Posterior cingulate gyrus (tissue), 11 donors: ENCODE measurements at regions not wholly inside any gene's neighbourhood (a gene's known extent, or its start where the extent isn't known, plus 50 kb on each side); places are given as distances from the start of the nearest gene placed in this dataset.

ENCODE experiments used
- DNase-seq, 10 donors: peaks; one replicate each; pipeline versions ENCODE4 v3.0.0 to v3.0.0-alpha.2; 2020 to 2021; ENCODE audit warnings: mixed read lengths in 3 of 10
- intact Hi-C: fragments of 100-400 bp; cut with DNase I; formaldehyde crosslinking; loops from one replicate; pipeline ENCODE4 v1.15.1; 2023

DNA sequence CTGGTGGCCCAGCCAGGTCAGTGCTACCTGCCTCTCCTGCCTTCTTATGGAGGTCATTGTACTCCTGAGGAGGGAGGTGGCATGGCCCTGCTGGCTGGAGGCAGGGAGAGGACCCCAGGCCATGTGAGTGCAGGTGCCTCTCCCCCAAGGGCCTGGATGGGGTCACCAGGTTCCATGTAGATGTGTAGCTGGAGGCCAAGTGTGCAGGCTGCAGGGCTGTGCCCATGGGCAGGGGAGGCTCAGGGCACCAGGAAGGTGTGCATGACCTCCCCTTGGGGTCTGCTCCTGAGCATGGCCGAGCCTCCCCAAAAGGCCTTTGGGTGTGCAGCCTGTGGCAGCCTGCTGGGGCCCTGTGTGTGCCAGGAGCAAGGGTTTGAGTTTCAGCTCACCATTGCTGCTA lies 128.1 kb upstream of the HDAC4 start:
- peak in 4 of 10 donors; percentile 14 to 56 (median 36) for DNase-seq
- intact Hi-C loops: no loop called here

DNA sequence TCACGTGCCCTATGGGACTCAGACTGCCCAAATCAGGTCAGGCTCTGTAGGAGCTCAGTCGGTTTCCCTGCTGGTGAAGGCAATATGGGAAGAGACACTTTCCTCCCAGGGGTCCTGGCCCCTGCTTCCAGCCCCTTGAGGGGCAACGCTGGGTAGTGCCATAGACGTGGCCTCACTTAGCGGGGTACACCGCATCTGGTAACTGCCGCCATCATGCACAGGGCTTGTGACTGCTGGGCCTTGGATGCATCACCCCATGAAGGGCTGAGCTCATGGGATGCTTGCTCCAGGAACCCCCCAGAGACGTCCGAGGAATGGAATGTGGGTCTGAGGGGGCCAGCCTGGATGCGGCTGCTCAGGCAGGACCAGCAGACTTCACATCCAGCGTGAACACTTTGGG lies 127.3 kb upstream of the HDAC4 start:
- peak in 4 of 10 donors; percentile 11 to 48 (median 36) for DNase-seq
- intact Hi-C loops: no loop called here

DNA sequence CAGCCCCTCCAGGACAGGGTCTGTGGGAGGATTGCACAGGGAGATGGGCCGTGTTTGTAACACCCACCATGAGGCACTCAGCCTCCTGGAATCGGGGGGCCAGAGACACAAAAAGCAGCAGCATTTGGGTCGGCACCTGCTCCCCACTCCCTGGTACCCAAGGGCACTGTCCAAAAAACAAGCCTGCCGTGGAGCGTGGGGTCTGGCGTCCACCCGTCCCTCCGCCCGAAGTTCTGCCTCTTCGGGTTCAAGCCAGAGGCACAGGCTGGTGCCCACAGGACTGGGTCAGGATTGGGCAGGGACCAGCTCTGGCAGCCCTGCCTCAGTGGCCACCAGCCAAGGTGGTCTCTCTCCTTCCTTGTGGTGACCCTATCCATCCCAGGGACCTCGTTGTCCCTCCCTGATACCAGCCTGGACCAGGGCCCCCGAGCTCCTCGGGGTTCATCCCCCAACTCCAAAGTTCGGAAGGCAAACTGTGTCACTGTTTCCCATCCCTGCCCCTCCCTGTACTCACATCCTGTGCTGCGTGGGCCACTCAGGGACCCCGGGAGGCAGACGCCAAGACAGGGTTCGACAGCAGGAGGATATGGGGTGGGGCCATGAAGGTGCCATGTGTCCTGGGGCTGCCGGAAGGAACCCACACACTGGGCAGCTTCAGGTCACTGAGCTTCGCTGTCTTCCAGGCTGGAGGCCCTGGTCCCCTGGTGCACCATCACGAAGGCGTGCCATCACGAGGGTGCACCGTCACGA lies 126.0 kb upstream of the HDAC4 start:
- intact Hi-C loops: no loop called here

DNA sequence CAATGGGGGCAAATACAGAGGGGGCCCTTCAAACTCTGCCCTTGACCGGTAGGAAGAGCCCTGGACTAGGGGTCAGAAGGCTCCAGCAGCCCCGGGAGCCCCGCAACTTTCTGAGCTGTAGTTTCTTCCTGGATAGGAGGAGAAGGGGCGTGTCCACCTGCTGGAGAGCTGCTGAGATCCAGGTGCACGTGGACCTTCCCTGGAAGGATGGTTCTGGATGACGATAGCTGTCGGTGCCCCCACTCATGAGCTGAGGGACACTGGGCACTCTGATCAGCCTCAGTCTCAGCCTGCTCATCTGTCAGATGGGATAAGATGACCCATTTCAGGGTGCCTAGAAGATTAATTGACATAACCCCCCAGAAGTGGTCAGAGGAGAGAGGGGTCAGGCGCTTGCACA lies 125.2 kb upstream of the HDAC4 start:
- intact Hi-C loops: no loop called here
- peak in 2 of 10 donors; percentile 44 to 53 for DNase-seq

More for the DNA sequence above, 126.0 kb upstream of the HDAC4 start:
- DNase-seq: peak in 4 of 10 donors; percentile 6 to 67 (median 56)

DNA sequence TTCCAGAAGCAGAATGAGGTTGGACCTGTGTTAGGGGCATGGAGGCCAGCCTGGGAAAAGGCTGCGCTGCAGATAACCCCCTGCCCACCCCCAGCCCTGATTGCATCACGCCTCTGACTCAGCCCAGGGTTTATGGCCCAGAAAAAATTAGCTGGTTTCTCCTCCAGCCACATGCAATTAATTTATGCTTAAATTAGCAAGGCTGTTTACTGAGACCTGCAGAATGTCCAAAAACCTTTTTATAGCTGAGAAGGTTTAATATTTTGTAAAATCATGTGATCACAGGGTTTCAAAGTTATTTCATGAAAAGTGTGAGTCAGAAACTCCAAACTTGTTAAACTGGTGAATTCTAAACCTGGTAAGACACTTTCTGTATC lies 123.1 kb upstream of the HDAC4 start:
- no peak for DNase-seq
- intact Hi-C loops: no loop called here

DNA sequence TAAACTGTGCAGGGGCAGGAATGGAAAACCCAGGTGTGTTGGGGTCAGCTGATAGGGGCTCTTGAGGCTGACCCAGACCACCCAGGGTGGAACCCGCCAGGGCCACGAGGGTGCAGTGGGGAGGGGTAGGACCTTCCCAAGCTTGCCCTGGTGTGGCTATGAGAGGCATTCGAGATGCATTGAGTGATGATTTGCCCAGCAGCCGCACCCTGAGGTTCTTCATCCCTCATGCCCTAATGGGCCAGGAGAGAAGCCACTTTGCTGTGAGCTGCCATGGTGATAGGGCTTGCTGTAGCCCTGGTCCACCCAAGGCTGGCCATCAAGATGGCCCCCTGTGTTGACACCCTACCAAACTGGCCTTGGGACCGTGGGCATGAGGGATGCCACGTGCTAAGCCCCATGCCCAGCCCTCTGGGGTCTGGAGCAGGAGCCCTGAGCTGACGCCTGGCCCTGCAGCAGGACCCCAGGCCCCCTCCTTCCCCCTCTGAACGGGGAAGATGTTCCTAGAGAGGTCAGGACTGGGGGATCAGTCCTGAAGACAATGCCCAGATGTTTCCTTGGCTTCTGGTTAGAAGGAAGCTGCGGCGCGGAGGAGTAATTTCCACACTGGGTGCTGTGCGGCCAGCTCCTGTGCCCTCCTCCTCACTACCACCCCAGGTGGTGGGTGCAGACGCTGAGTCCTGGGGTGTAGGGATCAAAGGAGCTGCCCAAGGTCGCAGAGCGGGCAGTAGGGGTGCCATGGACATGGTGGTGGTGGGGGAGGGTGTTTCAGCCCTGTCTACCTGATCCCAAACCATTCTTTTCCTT lies 122.5 kb upstream of the HDAC4 start:
- intact Hi-C loops: no loop called here
- peak in 4 of 10 donors; percentile 10 to 69 (median 38) for DNase-seq

DNA sequence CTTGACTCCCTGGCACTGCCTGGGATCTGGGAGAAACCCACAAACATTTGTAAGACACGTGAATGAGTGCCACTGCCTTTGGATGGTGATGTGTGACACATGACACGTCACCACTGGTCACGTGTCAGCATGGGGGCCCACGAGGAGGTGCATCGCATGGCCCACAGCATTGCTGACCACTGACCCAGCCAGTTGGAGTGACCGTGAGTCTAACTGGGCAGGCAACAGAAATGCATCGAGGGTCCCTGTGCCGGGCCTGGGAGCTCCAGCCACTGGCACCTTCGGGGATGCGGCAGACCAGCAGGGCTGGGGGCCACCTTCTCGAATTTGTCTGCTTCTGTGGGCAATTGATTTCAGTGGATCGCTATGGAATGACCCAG lies 121.9 kb upstream of the HDAC4 start:
- DNase-seq: peak in 4 of 10 donors; percentile 7 to 64 (median 52)
- intact Hi-C loops: no loop called here

DNA sequence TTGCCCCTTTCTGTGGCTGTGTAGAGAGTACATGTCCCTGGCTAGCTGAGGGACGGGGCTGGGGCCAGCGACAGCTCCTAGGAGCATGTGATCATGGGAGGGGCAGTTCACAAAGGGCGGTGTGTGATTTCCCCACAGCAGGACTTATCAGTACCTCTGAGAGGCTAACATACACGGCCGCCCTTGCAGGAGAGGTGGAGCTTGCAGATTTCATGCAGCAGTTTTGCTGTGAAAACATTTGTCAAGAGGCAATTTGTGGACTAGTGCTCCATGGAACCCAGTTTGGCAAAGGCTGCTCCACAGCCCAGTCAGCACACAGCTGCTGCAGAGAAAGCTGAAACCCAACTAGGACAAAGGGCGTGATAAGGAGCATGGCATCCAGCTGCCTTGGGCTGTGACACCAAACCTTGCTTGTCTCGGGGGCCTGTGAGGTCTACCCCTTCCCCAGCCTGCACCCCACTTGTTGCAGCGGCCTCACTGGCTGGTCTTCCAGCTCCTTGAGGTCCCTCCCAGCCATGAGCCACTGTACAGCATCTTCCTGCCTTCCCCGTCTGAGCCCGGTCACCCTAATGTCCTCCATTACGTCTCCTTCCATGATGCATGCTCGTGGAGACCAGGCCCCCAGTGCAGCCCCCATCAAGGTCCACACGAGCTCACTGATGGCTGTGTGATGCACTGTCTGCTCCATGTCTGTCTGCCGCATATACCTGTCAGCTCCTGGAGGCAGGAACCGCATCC lies 121.4 kb upstream of the HDAC4 start:
- intact Hi-C loops: no loop called here
- peak in 4 of 10 donors; percentile 2 to 66 (median 40) for DNase-seq

DNA sequence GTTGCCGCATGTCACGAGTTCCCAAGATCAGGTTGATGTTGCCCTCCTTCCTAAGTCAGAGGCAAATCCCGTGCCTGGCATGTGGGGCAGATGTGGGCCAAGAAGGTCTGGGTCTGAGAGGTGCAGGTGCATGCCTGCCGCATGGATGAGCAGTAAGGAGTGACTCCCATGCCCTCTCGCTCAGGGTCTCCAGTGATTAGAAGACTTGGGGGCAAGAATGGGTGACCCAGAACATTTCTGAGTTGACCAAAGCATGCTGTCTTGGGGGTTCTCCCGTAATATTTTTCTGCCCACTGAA lies 120.6 kb upstream of the HDAC4 start:
- no peak for DNase-seq
- intact Hi-C loops: no loop called here

DNA sequence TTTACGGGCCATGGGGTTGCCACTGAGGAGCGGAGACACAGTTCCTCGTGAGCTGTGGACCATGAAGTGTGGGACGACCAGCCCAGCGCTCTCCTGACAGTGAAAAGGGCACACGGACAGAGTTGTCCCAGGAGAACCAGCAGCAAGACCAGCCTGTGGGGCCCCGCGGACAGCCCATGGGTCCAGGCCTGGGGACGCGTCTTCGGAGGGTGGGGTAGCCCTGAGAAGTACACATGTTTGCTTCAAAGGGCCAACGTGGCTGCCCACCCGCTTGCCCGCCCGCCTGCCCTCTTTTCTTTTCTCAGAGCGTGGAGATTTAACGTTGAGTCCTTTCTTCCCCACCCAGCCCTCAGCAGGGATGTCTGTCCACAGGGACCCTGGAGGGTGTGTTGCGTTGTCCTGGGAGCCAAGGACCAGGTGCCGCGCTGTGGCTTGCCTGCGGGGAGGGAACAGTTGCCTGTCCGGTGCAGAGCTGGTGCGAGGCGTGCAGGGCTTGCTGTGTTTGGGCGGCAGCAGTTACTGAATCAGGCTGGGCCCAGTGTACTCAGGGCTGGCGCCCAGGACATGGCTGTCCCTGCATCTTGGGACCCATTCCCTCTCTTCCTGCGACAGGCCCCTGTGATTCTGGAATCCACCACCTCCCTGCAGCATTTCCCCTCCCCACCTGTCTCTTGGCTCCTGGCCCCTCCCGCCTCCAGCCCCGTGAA lies 120.1 kb upstream of the HDAC4 start:
- intact Hi-C loops: no loop called here
- DNase-seq: peak in 4 of 10 donors; percentile 20 to 76 (median 58)

DNA sequence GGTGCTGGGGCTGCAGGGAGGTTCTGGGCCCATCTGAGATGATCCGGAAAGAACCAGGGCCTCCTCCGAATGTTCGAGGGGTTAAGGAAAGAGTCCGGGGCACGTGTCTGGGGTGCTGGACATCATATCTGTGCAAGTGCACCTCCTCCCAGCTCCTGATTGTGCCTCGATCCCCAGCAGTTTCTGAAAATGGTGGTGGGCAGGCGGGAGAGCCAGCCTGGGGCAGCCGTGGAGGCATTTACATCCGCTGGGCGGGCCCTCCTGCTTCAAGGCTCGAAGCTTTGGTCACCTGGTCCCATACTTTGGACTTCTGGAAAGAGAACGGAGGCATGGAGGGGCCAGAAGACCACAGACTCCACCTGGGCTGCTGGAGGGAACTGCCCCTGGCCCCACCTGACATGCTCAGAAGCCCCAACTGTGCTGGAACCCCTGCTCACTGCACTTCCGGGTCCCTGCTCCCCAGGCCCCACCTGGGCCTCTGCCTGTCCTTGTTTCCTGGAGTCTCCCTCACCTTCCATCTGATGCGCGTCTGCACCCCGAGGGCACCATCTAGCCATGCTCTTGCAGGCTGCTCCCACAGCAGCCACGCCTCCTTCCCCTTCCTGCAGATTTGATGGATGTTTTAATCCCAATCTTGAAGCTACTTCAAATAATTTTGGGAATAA lies 119.2 kb upstream of the HDAC4 start:
- intact Hi-C loops: no loop called here
- DNase-seq: peak in 4 of 10 donors; percentile 17 to 58 (median 36)

DNA sequence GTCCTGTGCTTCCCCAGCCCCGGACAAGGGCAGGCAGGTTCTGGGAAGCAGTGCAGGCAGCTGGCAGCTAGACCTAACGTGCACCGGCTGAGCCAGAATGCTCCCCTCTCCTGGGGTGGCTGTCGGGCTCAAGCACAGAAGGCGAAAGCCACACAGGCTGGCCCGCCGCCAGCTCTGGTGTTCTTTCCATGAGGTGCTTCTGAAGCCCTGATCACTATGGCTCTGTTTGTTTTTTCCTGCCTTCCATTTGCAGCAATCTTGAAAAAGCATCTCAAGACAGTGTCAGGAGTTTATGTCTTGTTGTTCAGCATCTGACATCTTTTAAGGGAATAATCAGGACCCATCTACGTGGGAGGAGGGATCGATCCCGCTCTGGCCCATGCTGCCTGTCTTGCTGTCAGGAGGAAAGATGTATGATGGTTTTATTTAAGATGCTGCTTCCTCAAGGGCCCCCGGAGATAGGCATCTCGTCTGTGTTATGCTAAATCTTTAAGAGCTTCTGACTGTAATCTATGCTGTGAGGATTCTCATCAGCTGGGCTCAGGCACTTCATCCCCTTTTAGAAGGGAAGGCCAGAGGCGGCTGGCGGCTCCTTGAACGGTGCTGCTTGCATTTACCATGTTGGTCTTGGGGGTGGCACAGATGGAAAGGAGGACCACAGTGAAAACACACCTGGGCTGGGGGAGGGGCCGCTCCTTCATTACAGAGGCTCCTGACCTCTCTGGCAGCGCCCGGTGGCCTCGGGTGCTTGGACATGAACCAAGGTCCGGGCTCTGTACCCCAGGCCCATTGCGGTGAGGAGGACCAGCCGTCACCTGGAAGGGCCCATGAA lies 118.5 kb upstream of the HDAC4 start:
- intact Hi-C loops: no loop called here
- DNase-seq: peak in 5 of 10 donors; percentile 6 to 80 (median 68)

DNA sequence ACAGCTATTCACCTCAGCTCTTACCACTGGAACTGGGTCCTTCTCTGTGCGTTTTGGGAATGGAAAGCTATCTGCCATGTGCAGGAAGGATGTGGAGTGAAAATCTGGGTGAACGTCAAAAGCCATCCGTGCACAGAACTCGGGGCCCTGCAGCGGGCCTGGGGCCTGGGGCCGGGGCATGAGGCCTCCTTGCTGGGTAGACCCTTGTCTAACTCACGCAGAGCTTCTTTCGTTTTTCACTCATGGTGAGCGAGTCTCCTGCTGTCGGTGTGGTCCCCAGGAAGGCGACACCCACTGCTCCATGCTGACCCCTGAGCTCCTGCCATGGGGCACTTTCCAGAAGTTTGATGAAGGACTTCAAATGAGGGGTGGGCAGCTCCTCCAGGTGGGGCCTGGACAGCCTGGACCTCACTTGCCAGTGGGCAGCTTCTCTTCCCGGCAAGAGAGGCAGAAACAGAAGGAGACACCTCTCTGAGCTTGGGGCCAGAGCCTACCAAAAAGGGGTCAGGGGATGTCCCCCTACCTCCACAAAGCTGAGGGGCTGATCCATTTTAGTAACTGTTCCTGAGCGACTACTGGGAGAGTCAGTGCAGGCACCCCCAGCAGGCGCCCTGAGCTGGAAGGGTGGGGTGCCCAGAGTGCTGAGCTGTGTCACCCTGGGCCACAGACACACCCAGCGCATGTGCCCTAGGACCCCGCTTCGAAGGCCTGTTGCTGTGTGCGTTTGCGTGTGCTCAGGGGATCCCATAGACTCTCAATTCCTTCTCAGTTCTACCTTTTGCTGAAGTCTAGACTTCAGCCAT lies 117.7 kb upstream of the HDAC4 start:
- intact Hi-C loops: no loop called here
- peak in 4 of 10 donors; percentile 18 to 70 (median 56) for DNase-seq

DNA sequence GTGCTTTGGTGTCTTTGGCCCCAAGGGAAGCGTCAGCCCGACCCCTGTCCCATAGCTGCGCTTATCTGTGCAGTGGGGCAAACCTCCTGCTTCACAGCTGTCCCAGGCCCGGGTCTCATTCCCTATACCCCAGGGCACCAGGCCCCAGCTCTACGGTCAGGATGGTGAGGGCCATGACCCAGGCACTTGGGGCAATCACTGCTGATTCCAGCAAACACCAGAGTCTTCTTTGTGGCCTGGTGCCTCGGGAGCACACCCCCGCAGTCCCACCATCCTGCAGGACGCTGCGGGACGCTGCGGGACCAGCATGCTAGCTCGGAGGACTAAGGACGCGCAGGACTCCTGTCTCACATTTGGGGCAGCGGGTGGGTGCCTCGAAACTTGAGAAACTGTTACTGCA lies 116.9 kb upstream of the HDAC4 start:
- peak in 3 of 10 donors; percentile 35 to 70 (median 47) for DNase-seq
- intact Hi-C loops: no loop called here

DNA sequence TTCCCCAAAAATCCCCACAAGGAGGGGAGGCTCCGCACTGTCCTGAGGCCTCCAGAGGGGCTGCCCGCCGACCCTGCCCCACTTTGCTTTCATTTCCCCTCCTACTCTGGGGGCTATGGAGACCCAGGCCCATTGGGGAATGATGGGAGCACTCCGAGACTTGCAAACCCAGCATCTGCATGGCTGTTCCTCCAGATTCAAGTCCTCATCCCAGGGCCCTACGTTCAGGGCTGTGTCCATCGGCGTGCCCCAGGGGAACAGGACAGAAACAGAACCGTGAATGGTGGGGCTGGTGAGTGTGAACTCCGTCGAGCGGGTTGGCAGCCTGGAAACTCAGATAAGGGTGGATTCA lies 116.1 kb upstream of the HDAC4 start:
- intact Hi-C loops: no loop called here

DNA sequence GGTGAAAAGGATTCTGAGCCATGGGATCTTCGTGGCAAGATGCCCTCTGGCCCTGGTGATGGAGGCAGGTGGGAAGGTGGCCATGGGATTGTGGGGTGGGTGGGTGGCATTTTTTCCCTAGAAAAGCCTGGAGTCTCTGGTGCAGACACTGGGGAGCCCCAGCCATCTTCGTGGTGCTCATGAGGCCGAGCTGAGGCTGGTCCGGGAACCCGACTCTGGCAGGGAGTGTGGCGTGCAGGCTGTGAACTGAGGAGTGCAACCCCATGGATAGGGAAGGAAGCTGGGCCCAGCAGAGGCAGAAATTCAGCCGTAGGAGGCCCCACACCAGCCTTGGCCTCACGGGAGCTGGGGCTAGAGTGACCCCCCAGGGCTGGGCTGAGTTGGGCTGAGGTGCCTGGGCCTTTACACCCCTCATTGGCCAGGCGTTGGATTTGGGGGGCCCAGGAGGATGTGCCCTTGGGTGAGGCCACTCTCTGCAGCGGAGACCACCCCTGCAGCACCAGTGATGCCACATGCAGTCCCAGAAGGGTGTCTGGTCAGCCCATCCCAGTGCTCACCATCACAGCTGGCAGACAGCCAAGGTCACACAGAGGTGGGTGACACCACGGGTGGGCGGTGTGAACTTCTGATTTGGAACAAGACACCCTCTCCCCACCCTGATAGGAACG lies 115.6 kb upstream of the HDAC4 start:
- DNase-seq: peak in 2 of 10 donors; percentile 50 to 59
- intact Hi-C loops: no loop called here

More for the DNA sequence above, 116.1 kb upstream of the HDAC4 start:
- peak in 2 of 10 donors; percentile 14 to 57 for DNase-seq

DNA sequence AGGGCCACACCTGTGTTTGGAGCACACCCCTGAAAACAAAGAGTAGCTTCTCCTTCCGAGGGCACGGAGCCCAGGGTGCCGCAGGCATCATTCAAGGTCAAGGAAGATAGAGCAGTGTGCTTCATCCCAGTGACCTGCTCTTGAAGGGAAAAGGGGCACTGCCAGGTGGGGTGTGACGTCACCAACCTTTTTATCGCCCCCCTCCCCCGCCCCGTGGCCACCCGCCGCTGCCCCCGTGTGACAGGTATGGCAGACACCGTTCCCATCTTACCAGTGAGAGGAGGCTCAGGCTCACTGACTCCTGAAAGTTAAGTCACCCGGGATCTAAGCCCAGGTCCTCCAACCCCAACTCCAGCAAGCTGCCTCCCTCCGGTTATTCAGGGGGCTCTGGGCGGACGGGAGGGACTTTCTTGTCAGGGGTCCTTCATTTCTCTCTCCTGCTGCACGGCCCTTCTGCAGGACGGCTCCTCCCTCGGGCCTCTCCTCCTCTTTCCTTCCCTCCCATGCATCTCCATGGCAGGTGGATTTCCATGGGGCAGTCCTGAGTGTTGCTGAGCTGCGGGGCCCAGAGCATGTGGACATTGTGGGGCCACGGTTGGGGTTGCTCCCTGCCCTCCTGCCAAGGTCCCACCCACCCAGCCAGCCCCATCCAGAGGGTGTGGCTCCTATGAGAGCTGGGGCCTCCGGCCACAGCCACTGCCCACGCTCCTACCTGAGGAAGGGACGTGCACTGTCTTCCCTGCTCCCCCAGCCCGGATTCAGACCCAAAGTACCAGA lies 114.1 kb upstream of the HDAC4 start:
- intact Hi-C loops: no loop called here

More for the DNA sequence above, 114.1 kb upstream of the HDAC4 start:
- DNase-seq: no peak
